Osteoblast (primary cell): ENCODE measurements at regions not wholly inside any gene's neighbourhood (a gene's known extent, or its start where the extent isn't known, plus 50 kb on each side); places are given as distances from the start of the nearest gene placed in this dataset.

ENCODE experiments used
- DNase-seq: peaks from one replicate; pipeline ENCODE4 v3.0.0; 2011; ENCODE audit warnings: low spot score, mixed read lengths; ENCODE audit not compliant: insufficient read length; ENCODE audit errors: missing footprints
- H2AFZ ChIP-seq: 2 replicates; pipeline ENCODE4 v1.6.0; 2011; ENCODE audit warnings: mild to moderate bottlenecking, low read length
- H3K27ac ChIP-seq: 2 replicates; pipeline ENCODE4 v1.5.1; 2011; ENCODE audit warnings: mild to moderate bottlenecking, low read depth, low read length, moderate library complexity
- H3K27me3 ChIP-seq: 2 replicates; pipeline ENCODE4 v1.6.0; 2012; ENCODE audit warnings: mild to moderate bottlenecking, control low read depth, inconsistent platforms, low read length, moderate library complexity; ENCODE audit not compliant: insufficient read depth
- H3K36me3 ChIP-seq: 2 replicates; pipeline ENCODE4 v1.5.1; 2011; ENCODE audit warnings: mild to moderate bottlenecking, low read length, control low read depth, moderate library complexity; ENCODE audit not compliant: insufficient read depth
- H3K4me1 ChIP-seq: 2 replicates; pipeline ENCODE4 v1.5.1; 2011; ENCODE audit warnings: mild to moderate bottlenecking, low read length, control low read depth, moderate library complexity; ENCODE audit not compliant: insufficient read depth
- H3K4me2 ChIP-seq: 2 replicates; pipeline ENCODE4 v1.6.0; 2011; ENCODE audit warnings: mild to moderate bottlenecking, low read length; ENCODE audit not compliant: insufficient read depth
- H3K4me3 ChIP-seq: fragments of 200-600 bp; sonication (generic); 3 replicates; pipeline ENCODE4 v1.5.1; 2012; ENCODE audit warnings: mild to moderate bottlenecking, low read length, inconsistent platforms; ENCODE audit not compliant: insufficient read depth
- H3K79me2 ChIP-seq: 2 replicates; pipeline ENCODE4 v1.6.0; 2012; ENCODE audit warnings: mild to moderate bottlenecking, low read length, control low read depth, inconsistent platforms; ENCODE audit not compliant: insufficient read depth
- H3K9me3 ChIP-seq: 2 replicates; pipeline ENCODE4 v1.5.1; 2011; ENCODE audit warnings: low read depth, low read length, control low read depth
- H4K20me1 ChIP-seq: 2 replicates; pipeline ENCODE4 v1.6.0; 2012; ENCODE audit warnings: mild to moderate bottlenecking, low read length, control low read depth; ENCODE audit not compliant: insufficient read depth
- TF ChIP-seq, protein P1 (sequence below): IDR thresholded peaks from 2 replicates; pipeline ENCODE4 v1.5.1; 2011; ENCODE audit warnings: mild to moderate bottlenecking, low read depth, low read length, moderate library complexity; ENCODE audit errors: extremely low read depth

DNA sequence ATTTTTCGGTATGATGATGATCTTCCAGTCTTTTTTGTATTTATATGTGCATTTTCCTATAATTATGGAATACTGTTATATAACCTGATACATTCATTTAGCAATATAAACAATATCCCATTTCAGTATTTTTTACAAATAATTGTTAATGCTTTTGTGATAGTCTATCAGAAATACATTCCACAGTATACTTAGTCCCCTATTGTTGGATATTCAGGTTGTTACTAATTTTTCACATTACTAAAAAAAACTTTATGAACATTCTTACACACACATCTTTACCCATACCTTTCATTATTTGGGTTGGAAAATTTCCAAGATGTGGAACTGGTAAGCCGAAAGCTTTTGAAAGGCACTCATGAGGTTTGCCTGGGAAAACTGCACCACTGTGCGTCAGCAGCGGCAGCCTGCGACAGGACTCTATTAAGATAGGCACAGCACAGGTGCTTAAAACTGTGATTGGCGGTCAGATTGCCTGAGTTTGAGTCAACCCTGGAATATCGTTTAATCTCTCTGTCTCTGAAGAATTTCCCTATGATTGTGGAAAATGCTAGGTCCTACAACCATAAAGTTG lies 147.5 kb upstream of the ERCC6L2 start:
- TF ChIP-seq, protein P1, sequence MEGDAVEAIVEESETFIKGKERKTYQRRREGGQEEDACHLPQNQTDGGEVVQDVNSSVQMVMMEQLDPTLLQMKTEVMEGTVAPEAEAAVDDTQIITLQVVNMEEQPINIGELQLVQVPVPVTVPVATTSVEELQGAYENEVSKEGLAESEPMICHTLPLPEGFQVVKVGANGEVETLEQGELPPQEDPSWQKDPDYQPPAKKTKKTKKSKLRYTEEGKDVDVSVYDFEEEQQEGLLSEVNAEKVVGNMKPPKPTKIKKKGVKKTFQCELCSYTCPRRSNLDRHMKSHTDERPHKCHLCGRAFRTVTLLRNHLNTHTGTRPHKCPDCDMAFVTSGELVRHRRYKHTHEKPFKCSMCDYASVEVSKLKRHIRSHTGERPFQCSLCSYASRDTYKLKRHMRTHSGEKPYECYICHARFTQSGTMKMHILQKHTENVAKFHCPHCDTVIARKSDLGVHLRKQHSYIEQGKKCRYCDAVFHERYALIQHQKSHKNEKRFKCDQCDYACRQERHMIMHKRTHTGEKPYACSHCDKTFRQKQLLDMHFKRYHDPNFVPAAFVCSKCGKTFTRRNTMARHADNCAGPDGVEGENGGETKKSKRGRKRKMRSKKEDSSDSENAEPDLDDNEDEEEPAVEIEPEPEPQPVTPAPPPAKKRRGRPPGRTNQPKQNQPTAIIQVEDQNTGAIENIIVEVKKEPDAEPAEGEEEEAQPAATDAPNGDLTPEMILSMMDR = no peak
- H3K27ac ChIP-seq = no peak overlapping the region

DNA sequence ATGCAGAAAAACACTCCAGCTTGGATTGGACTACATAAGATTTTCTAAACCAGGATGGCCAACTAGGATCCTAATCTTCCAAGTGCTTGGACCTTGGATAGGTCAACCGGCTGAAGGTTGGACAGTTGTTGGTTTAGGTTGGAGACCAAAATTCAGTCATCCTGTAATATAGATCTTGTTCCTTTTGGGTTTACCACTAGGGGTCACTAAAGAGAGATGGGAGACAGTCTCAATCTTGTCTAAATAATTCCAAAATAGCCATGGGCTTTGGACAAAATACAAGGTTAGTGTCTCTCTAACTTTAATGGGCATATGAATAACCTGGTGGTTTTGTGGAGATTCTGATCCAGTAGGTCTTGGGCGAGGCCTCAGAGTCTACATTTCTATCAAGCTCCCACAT lies 148.7 kb upstream of the ERCC6L2 start:
- no peak overlapping the region for H3K27ac ChIP-seq
- peaks cover 13% of the 10 kb centered on the region for H3K27me3 ChIP-seq
- no peaks in the 10 kb centered on the region for H3K4me1 ChIP-seq
- H3K4me2 ChIP-seq = no peak overlapping the region
- H3K36me3 ChIP-seq = no peaks in the 10 kb centered on the region
- H2AFZ ChIP-seq = no peak overlapping the region
- peak; percentile 93 for DNase-seq
- H3K4me3 ChIP-seq = no peak overlapping the region
- no peaks in the 10 kb centered on the region for H3K9me3 ChIP-seq
- no peaks in the 10 kb centered on the region for H3K79me2 ChIP-seq
- no peaks in the 10 kb centered on the region for H4K20me1 ChIP-seq
- TF ChIP-seq, protein P1 = peak; percentile 73

More for the DNA sequence above, 147.5 kb upstream of the ERCC6L2 start:
- DNase-seq = no peak
- Histone ChIP-seq H4K20me1 (no peaks in the 10 kb centered on the region), H3K4me3 (no peak overlapping the region), H3K9me3 (no peaks in the 10 kb centered on the region), H3K4me2 (no peak overlapping the region), H3K4me1 (no peaks in the 10 kb centered on the region), H3K79me2 (no peaks in the 10 kb centered on the region), H3K36me3 (no peaks in the 10 kb centered on the region), H2AFZ (no peak overlapping the region), H3K27me3 (peaks cover 14% of the 10 kb centered on the region)

DNA sequence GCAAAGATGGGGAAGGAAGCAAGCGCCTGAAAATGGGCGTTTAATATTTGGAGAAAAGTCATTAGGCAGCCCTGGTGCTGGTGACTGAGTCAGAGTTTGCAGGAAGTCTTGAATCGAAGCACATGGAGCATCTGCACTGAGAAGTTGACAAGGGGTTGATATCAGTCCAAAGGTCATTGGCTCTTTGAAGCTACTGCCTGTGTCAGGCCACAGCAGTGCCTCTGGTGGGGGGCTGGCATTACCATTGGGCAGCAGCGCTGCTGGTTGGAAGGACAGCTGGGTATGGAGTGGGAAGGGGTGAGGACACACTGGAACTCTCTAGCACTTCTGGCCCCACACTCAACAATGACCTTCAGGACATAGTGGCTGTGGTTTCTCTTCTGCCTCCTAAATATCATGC lies 150.4 kb upstream of the ERCC6L2 start:
- TF ChIP-seq, protein P1 = no peak
- DNase-seq = no peak

DNA sequence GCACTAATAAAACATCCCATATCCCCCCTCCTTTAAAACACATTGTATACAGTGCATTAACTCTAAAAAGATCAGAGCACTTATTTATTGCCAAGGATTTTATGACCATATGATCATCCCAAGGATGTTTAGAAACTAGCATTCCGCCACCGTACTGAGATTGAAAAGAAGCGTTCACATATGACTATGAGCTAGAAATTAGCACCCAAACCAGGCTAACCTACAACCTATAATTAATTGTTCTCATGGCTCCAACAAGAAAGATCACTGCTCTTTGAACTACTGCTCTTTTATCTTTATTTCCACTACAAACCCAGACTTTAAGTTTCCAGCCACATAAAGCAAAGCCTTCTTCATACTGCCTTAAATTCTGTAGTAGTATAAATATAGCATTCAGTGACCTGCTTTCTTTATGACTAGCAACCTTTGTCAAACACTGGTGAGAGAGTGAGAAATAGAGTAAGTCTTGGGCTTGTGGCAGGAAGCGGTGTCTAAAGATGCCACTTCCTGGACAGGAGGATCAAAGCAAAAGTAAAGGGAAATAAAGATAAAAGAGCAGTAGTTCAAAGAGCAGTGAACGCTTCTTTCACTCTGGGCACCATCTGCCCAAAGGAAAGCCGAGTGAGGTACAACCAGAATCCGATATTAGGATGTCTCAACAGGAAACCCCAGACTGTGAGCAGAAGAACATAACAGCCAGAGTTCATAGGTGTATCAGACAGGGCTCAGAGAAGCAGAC lies 151.1 kb upstream of the ERCC6L2 start:
- no peak for DNase-seq
- peaks cover 18% of the 10 kb centered on the region for H3K27me3 ChIP-seq
- no peak overlapping the region for H3K4me2 ChIP-seq
- H3K36me3 ChIP-seq = no peaks in the 10 kb centered on the region
- no peaks in the 10 kb centered on the region for H3K4me1 ChIP-seq
- no peak overlapping the region for H3K27ac ChIP-seq
- no peaks in the 10 kb centered on the region for H3K79me2 ChIP-seq
- TF ChIP-seq, protein P1 = no peak
- no peaks in the 10 kb centered on the region for H3K9me3 ChIP-seq
- no peak overlapping the region for H3K4me3 ChIP-seq
- no peak overlapping the region for H2AFZ ChIP-seq
- H4K20me1 ChIP-seq = no peaks in the 10 kb centered on the region

More for the DNA sequence above, 150.4 kb upstream of the ERCC6L2 start:
- H2AFZ ChIP-seq = no peak overlapping the region
- no peak overlapping the region for H3K27ac ChIP-seq
- H3K27me3 ChIP-seq = peaks cover 18% of the 10 kb centered on the region
- no peaks in the 10 kb centered on the region for H3K9me3 ChIP-seq
- no peaks in the 10 kb centered on the region for H3K4me1 ChIP-seq
- H3K4me2 ChIP-seq = no peak overlapping the region
- H3K4me3 ChIP-seq = no peak overlapping the region
- H3K36me3 ChIP-seq = no peaks in the 10 kb centered on the region
- H3K79me2 ChIP-seq = no peaks in the 10 kb centered on the region
- no peaks in the 10 kb centered on the region for H4K20me1 ChIP-seq
